ENCODE measurements at regions not wholly inside any gene's neighbourhood (a gene's known extent, or its start where the extent isn't known, plus 50 kb on each side); places are given as distances from the start of the nearest gene placed in this dataset.

- FAIRE-seq (no peak), ATAC-seq (no peak), DNase-seq (ENCODE audit: low spot score) (no peak)
- Histone ChIP-seq H3K79me2 (ENCODE audit: insufficient read depth, low read length) (no peaks in the 10 kb centered on the region), H3K9ac (ENCODE audit: insufficient read depth, low read depth, low read length) (no peak overlapping the region), H3K27me3 (ENCODE audit: control insufficient read depth in 1 of 2, insufficient read depth in 2 of 2, low read length in 2 of 2) (peaks cover 0 to 1% of the 10 kb centered on the region in 2 experiments; a peak in 2 of 5 replicates), H2AFZ (ENCODE audit: low read length) (no peak overlapping the region), H3K4me3 (replicated peaks in 1 of 3; ENCODE audit: insufficient read depth in 1 of 3, low read depth in 2 of 3, low read length in 3 of 3) (no peak overlapping the region), H3K4me2 (ENCODE audit: low read depth, low read length) (no peak overlapping the region), H3K36me3 (replicated peaks in 1 of 2; ENCODE audit: control insufficient read depth in 1 of 2, insufficient read depth in 2 of 2, low read length in 2 of 2) (no peaks in the 10 kb centered on the region), H3K27ac (ENCODE audit: extremely low read length, insufficient read depth, low read length) (no peak overlapping the region), H4K20me1 (ENCODE audit: insufficient read depth, low read length) (no peaks in the 10 kb centered on the region), H3K4me1 (ENCODE audit: insufficient read depth, low read length) (no peaks in the 10 kb centered on the region), H3K9me3 (ENCODE audit: low read length) (no peaks in the 10 kb centered on the region)
- TF ChIP-seq FOXC1 (CRISPR knock-in tag; IDR thresholded peaks at IDR 0.05; ENCODE audit: borderline replicate concordance) (no peak), POLR2AphosphoS5 (IDR thresholded peaks at IDR 0.05; ENCODE audit: low read depth, low read length) (no peak), ZNF749 (CRISPR knock-in tag; IDR thresholded peaks at IDR 0.05; ENCODE audit: borderline replicate concordance) (no peak), ZNF337 (CRISPR knock-in tag; IDR thresholded peaks at IDR 0.05; ENCODE audit: borderline replicate concordance, low read depth) (no peak)
- in situ Hi-C loops (cut with HindIII; ENCODE audit: extremely low pct_ligation_motif_present, low pct_unique_long_range_greater_than_20kb) (no loop called here), intact Hi-C loops (cut with micrococcal nuclease; ENCODE audit: unreplicated experiment) (no loop called here)
- WGBS (ENCODE audit: low lambda C conversion rate): 0% methylated on average over 2 of the region's 2 CpGs
- ChIA-PET CTCF (ENCODE audit: low intra/inter-chr PET ratio, low total read pairs) (no interaction called here), POLR2A (no interaction called here)
- BruUV-seq (replicated peaks): no TSS peak
Observed at GRCh38 chr14:51479584-51480325, 172.0 kb upstream of the FRMD6 start.

DNA sequence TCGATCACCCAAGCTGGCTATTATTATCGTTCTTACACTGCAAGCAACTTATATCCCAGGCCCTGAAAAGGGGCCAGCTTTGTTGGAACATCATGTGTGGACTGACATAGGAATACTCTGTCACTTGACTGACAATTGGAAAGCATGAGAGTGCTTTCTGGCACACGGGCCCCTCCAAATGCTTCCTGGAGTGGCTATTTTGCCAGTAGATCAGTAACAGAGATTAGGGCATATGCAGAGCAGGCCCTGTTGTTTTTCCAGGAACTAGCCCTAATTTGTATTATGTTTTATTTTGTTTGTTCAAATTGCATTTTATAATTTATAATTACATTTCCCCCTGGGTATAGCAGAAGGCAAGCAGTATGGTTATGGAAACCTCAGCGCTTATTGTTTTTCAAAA, 170.1 kb upstream of the FRMD6 start:
- no peak for FAIRE-seq
- POLR2A ChIA-PET: no interaction called here
- TF ChIP-seq DNMT1 (CRISPR knock-in tag; IDR thresholded peaks at IDR 0.05): no peak
- TF ChIP-seq CC2D1A (CRISPR knock-in tag; IDR thresholded peaks at IDR 0.05): no peak
- TF ChIP-seq ZNF549 (CRISPR knock-in tag; IDR thresholded peaks at IDR 0.05): no peak
- no peak for TF ChIP-seq ONECUT2 (CRISPR knock-in tag; IDR thresholded peaks at IDR 0.05)
- TF ChIP-seq, protein P1, sequence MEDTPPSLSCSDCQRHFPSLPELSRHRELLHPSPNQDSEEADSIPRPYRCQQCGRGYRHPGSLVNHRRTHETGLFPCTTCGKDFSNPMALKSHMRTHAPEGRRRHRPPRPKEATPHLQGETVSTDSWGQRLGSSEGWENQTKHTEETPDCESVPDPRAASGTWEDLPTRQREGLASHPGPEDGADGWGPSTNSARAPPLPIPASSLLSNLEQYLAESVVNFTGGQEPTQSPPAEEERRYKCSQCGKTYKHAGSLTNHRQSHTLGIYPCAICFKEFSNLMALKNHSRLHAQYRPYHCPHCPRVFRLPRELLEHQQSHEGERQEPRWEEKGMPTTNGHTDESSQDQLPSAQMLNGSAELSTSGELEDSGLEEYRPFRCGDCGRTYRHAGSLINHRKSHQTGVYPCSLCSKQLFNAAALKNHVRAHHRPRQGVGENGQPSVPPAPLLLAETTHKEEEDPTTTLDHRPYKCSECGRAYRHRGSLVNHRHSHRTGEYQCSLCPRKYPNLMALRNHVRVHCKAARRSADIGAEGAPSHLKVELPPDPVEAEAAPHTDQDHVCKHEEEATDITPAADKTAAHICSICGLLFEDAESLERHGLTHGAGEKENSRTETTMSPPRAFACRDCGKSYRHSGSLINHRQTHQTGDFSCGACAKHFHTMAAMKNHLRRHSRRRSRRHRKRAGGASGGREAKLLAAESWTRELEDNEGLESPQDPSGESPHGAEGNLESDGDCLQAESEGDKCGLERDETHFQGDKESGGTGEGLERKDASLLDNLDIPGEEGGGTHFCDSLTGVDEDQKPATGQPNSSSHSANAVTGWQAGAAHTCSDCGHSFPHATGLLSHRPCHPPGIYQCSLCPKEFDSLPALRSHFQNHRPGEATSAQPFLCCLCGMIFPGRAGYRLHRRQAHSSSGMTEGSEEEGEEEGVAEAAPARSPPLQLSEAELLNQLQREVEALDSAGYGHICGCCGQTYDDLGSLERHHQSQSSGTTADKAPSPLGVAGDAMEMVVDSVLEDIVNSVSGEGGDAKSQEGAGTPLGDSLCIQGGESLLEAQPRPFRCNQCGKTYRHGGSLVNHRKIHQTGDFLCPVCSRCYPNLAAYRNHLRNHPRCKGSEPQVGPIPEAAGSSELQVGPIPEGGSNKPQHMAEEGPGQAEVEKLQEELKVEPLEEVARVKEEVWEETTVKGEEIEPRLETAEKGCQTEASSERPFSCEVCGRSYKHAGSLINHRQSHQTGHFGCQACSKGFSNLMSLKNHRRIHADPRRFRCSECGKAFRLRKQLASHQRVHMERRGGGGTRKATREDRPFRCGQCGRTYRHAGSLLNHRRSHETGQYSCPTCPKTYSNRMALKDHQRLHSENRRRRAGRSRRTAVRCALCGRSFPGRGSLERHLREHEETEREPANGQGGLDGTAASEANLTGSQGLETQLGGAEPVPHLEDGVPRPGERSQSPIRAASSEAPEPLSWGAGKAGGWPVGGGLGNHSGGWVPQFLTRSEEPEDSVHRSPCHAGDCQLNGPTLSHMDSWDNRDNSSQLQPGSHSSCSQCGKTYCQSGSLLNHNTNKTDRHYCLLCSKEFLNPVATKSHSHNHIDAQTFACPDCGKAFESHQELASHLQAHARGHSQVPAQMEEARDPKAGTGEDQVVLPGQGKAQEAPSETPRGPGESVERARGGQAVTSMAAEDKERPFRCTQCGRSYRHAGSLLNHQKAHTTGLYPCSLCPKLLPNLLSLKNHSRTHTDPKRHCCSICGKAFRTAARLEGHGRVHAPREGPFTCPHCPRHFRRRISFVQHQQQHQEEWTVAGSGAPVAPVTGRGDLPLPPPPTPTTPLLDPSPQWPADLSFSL (CRISPR knock-in tag; IDR thresholded peaks at IDR 0.05): no peak
- no peak for TF ChIP-seq SP4 (CRISPR knock-in tag; IDR thresholded peaks at IDR 0.05)
- TF ChIP-seq E2F2 (CRISPR knock-in tag; IDR thresholded peaks at IDR 0.05; ENCODE audit: borderline replicate concordance): no peak
- no peak for TF ChIP-seq NFRKB (IDR thresholded peaks at IDR 0.05)

More for the DNA sequence above, 170.1 kb upstream of the FRMD6 start:
- CTCF ChIA-PET (ENCODE audit: low intra/inter-chr PET ratio, low total read pairs): no interaction called here
- no peaks in the 10 kb centered on the region for H3K9me3 ChIP-seq (ENCODE audit: low read length)
- WGBS (ENCODE audit: low lambda C conversion rate): 47% methylated on average over 4 of the region's 4 CpGs
- no peaks in the 10 kb centered on the region for H3K4me1 ChIP-seq (ENCODE audit: insufficient read depth, low read length)
- no peak overlapping the region for H3K4me2 ChIP-seq (ENCODE audit: low read depth, low read length)
- no peaks in the 10 kb centered on the region for H3K79me2 ChIP-seq (ENCODE audit: insufficient read depth, low read length)
- H4K20me1 ChIP-seq (ENCODE audit: insufficient read depth, low read length): no peaks in the 10 kb centered on the region
- H2AFZ ChIP-seq (ENCODE audit: low read length): no peak overlapping the region
- DNase-seq (ENCODE audit: low spot score): no peak
- in situ Hi-C loops (cut with HindIII; ENCODE audit: extremely low pct_ligation_motif_present, low pct_unique_long_range_greater_than_20kb) (no loop called here), intact Hi-C loops (cut with micrococcal nuclease; ENCODE audit: unreplicated experiment) (no loop called here)
- no peak overlapping the region for H3K4me3 ChIP-seq (replicated peaks in 1 of 3; ENCODE audit: insufficient read depth in 1 of 3, low read depth in 2 of 3, low read length in 3 of 3)
- no peak overlapping the region for H3K27ac ChIP-seq (ENCODE audit: extremely low read length, insufficient read depth, low read length)
- no TSS peak for BruUV-seq (replicated peaks)
- H3K27me3 ChIP-seq (ENCODE audit: control insufficient read depth in 1 of 2, insufficient read depth in 2 of 2, low read length in 2 of 2): peaks cover 0 to 1% of the 10 kb centered on the region in 2 experiments; a peak in 2 of 5 replicates
- no peak overlapping the region for H3K9ac ChIP-seq (ENCODE audit: insufficient read depth, low read depth, low read length)
- no peaks in the 10 kb centered on the region for H3K36me3 ChIP-seq (replicated peaks in 1 of 2; ENCODE audit: control insufficient read depth in 1 of 2, insufficient read depth in 2 of 2, low read length in 2 of 2)
- no peak for ATAC-seq

All from HepG2 (cell line).